Stomach (tissue), 4 donors: ENCODE measurements at regions not wholly inside any gene's neighbourhood (a gene's known extent, or its start where the extent isn't known, plus 50 kb on each side); places are given as distances from the start of the nearest gene placed in this dataset.

Experiments used
- EP300 ChIP-seq: sonication (generic); formaldehyde crosslinking; IDR thresholded peaks from one replicate; pipeline ENCODE4 v1.6.1; 2017; ENCODE audit warnings: antibody characterized with exemption
- POLR2AphosphoS5 ChIP-seq, 3 donors: sonication (generic); formaldehyde crosslinking; IDR thresholded peaks; one replicate each; pipeline ENCODE4 v1.6.1; 2016; ENCODE audit warnings: antibody characterized with exemption in 3 of 3
- TF ChIP-seq, protein P1 (sequence below), 7 experiments: fragments of 450-650 bp in 4 of 7; fragments of 200-600 bp in 3 of 7; sonication (generic) in 3 of 7; IDR thresholded peaks; one replicate each; pipeline ENCODE4 v1.5.1; 2016 to 2019; ENCODE audit warnings: antibody characterized with exemption in 7 of 7, control low read depth in 2 of 7, mild to moderate bottlenecking in 1 of 7

DNA sequence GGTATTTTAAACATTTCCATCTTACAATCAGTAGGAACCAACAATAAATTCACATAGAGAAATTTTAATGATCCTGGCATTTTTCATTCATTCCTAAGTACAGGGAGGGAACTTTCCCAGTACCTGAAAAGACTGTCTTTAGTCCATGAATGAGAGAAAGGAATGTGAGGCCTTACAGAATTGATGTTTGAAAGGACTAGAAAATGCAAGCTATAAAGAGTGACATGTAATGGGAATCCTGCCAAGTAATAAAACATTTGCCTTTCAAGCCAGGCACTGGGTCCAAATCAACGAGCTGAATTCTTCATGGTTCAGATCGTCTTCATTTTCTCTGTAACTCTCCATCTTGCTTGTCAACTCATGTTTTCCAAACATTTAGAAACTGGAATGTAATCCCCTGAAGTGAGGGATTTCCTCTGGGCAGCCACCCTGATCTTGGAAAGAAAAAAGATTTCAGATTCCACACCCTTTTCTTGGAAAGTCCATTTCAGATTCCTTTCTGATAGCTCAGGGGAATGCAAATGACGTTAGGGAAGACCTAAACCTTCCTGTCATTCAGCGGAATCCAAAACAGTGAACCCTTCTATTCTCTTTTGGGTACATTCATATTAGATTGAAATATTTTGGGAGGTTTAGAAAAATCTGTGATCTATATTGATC is 315.8 kb downstream of the SH3GL2 start:
- TF ChIP-seq POLR2AphosphoS5 (IDR thresholded peaks at IDR 0.05) (no peak), EP300 (no peak)
- TF ChIP-seq, protein P1, sequence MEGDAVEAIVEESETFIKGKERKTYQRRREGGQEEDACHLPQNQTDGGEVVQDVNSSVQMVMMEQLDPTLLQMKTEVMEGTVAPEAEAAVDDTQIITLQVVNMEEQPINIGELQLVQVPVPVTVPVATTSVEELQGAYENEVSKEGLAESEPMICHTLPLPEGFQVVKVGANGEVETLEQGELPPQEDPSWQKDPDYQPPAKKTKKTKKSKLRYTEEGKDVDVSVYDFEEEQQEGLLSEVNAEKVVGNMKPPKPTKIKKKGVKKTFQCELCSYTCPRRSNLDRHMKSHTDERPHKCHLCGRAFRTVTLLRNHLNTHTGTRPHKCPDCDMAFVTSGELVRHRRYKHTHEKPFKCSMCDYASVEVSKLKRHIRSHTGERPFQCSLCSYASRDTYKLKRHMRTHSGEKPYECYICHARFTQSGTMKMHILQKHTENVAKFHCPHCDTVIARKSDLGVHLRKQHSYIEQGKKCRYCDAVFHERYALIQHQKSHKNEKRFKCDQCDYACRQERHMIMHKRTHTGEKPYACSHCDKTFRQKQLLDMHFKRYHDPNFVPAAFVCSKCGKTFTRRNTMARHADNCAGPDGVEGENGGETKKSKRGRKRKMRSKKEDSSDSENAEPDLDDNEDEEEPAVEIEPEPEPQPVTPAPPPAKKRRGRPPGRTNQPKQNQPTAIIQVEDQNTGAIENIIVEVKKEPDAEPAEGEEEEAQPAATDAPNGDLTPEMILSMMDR (IDR thresholded peaks at IDR 0.05): no peak
